T-helper 2 cell (primary cell): ENCODE measurements at regions not wholly inside any gene's neighbourhood (a gene's known extent, or its start where the extent isn't known, plus 50 kb on each side); places are given as distances from the start of the nearest gene placed in this dataset.
"Not testable (repeated sequence)": the region's sequence is repeated elsewhere in the genome, so short reads cannot be mapped to it uniquely, and the experiment has no call there.

Experiments used
- DNase-seq, 5 experiments: peaks; one replicate each; pipeline versions ENCODE4 v3.0.0 to v3.0.0-alpha.2; 2012 to 2022

- no peak for DNase-seq
These were observed 81.4 kb downstream of the ALOX5AP start for GRCh38 chr13:30816736-30817135.

- DNase-seq: no peak
These were observed 83.1 kb downstream of the ALOX5AP start for GRCh38 chr13:30818323-30818960.

GRCh38 chr13:30819136-30819888, 84.0 kb downstream of the ALOX5AP start:
- DNase-seq: no peak

- DNase-seq: no peak
These were observed 84.7 kb upstream of the MEDAG start for GRCh38 chr13:30821421-30821820.

GRCh38 chr13:30824651-30825050, 81.4 kb upstream of the MEDAG start:
- DNase-seq: no peak

GRCh38 chr13:30826911-30827577, 79.0 kb upstream of the MEDAG start:
- no peak for DNase-seq

GRCh38 chr13:30827578-30827925, 78.5 kb upstream of the MEDAG start:
- DNase-seq: no peak

- DNase-seq: no peak
These were observed 76.8 kb upstream of the MEDAG start for GRCh38 chr13:30829145-30829832.

- no peak for DNase-seq
These were observed 76.0 kb upstream of the MEDAG start for GRCh38 chr13:30829833-30830637.

- DNase-seq: no peak
These were observed 75.5 kb upstream of the MEDAG start for GRCh38 chr13:30830638-30830965.

- DNase-seq: no peak
These were observed 74.6 kb upstream of the MEDAG start for GRCh38 chr13:30831515-30831914.

- no peak for DNase-seq
These were observed 73.7 kb upstream of the MEDAG start for GRCh38 chr13:30832377-30832776.

- DNase-seq: peak in 1 of 5 experiments; percentile 37
These were observed 73.2 kb upstream of the MEDAG start for GRCh38 chr13:30832845-30833332.

- DNase-seq: no peak
These were observed 70.6 kb upstream of the MEDAG start for GRCh38 chr13:30835442-30835841.

GRCh38 chr13:30837227-30838159, 68.6 kb upstream of the MEDAG start:
- no peak for DNase-seq

- DNase-seq: not testable (repeated sequence)
These were observed 66.4 kb upstream of the MEDAG start for GRCh38 chr13:30839636-30840035.

GRCh38 chr13:30840515-30840914, 65.6 kb upstream of the MEDAG start:
- DNase-seq: no peak

- no peak for DNase-seq
These were observed 64.9 kb upstream of the MEDAG start for GRCh38 chr13:30841154-30841553.

- DNase-seq: peak in 1 of 5 experiments; percentile 28
These were observed 62.5 kb upstream of the MEDAG start for GRCh38 chr13:30843548-30843947.

- DNase-seq: peak in 1 of 5 experiments; percentile 30
These were observed 61.3 kb upstream of the MEDAG start for GRCh38 chr13:30844548-30845296.
